ENCODE measurements at regions not wholly inside any gene's neighbourhood (a gene's known extent, or its start where the extent isn't known, plus 50 kb on each side); places are given as distances from the start of the nearest gene placed in this dataset.

DNA sequence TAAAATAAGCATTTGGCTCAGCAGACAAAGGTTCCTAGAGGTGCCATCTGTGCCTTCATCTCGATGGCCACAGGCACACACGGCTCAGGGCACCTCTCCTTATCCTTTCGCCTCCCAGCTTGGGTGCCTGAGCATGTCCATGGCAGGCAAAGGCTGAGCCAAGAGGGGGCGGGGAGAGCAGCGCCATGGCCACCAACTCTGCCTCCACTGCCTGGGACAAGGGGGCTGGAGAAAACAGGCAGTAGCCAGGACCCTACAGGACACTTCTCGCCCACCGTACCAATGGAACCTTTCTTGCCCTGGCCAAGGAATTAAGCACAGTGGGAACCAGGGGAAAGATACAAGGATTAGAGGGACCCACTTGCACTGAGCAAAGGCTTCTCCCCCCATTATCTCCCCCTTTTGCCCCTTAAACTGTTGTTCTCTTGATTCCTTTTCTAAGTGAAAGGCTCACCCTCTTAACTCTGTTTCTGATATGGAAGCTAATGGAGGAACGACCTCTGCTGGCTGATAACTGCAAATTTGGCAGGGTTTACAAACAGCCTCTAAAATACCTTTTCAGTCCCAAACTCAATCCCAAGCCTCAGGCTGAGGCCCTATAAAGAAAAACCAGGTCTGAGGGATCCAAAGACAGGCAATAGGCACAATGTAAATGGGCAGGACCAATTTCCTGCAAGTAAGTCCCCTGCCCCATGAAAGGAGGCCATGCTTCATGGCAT lies 335.2 kb downstream of the ADAM29 start:
- H3K4me1 ChIP-seq (replicated peaks in 1 of 4; ENCODE audit: control insufficient read depth in 3 of 4, insufficient read depth in 4 of 4, low read length in 3 of 4), result no peaks in the 10 kb centered on the region; a peak in 1 of 7 replicates
- H3K27me3 ChIP-seq (replicated peaks in 1 of 4; ENCODE audit: control insufficient read depth in 3 of 4, extremely low read depth in 1 of 4, insufficient read depth in 3 of 4, low read length in 3 of 4), result no peaks in the 10 kb centered on the region
- no peak overlapping the region for H3K18ac ChIP-seq (ENCODE audit: extremely low read depth, low read length)
- no peak overlapping the region for H2BK120ac ChIP-seq (replicated peaks; ENCODE audit: low read depth, low read length)
- no peak overlapping the region for H4K5ac ChIP-seq (ENCODE audit: insufficient read length, low read depth, low read length)
- H3K23ac ChIP-seq (ENCODE audit: insufficient read length), result no peak overlapping the region
- H3K4ac ChIP-seq (replicated peaks; ENCODE audit: insufficient read length, low read depth, low read length), result no peak overlapping the region
- WGBS, 2 experiments (ENCODE audit: extremely low coverage in 1 of 2, insufficient coverage in 1 of 2, insufficient read length in 1 of 2, insufficient replicate concordance in 2 of 2, low coverage in 1 of 2, low lambda C conversion rate in 2 of 2, missing lambda C conversion rate in 1 of 2), result 92% methylated on average over 8 of the region's 8 CpGs; no CpG with 5 or more reads in 1 of the 2 experiments
- no peak overlapping the region for H4K91ac ChIP-seq (replicated peaks; ENCODE audit: insufficient read length, low read length)
- H2BK15ac ChIP-seq (ENCODE audit: low read length), result no peak overlapping the region
- H4K20me1 ChIP-seq (replicated peaks in 1 of 2; ENCODE audit: control insufficient read depth in 1 of 2, insufficient read depth in 2 of 2, low read length in 2 of 2), result no peaks in the 10 kb centered on the region
- ChIA-PET POLR2A (ENCODE audit: partially characterized antibody) (no interaction called here), CTCF (ENCODE audit: partially characterized antibody) (interaction anchor here (0.6 to 2.0 kb wide), 24 partner anchors 9 to 539 kb away, joined by 3 to 7 read pairs (median 3); no protein-coding TSS in a partner anchor)
- no peaks in the 10 kb centered on the region for H3K23me2 ChIP-seq (ENCODE audit: low read depth, low read length)
- peaks cover 3 to 4% of the 10 kb centered on the region in 2 experiments; a peak in 3 of 4 replicates for H3K9me3 ChIP-seq (ENCODE audit: insufficient read depth in 2 of 2, low read depth in 1 of 2, low read length in 1 of 2)
- no peaks in the 10 kb centered on the region for H3K79me1 ChIP-seq (ENCODE audit: low read depth, low read length)
- no peak overlapping the region for H3K14ac ChIP-seq (ENCODE audit: insufficient read length)
- H2BK5ac ChIP-seq (ENCODE audit: low read depth, low read length), result no peak overlapping the region
- no peak overlapping the region for H2AK5ac ChIP-seq (ENCODE audit: low read depth, low read length)
- no peak overlapping the region for H3K27ac ChIP-seq (ENCODE audit: low read depth, low read length)
- no peak overlapping the region for H3K4me3 ChIP-seq (ENCODE audit: extremely low read depth in 1 of 4, insufficient read depth in 2 of 4, low read depth in 3 of 4, low read length in 4 of 4)
- H3K56ac ChIP-seq (replicated peaks; ENCODE audit: insufficient read length, low read depth, low read length), result no peak overlapping the region
- DNase-seq (ENCODE audit: low read depth in 1 of 2, low spot score in 2 of 2) (no peak), FAIRE-seq (no peak)
- no peak overlapping the region for H3K9ac ChIP-seq (replicated peaks in 1 of 4; ENCODE audit: extremely low read depth in 1 of 4, low read depth in 3 of 4, low read length in 3 of 4)
- H4K8ac ChIP-seq (ENCODE audit: extremely low read depth, insufficient read depth, low read length), result no peak overlapping the region
- no peaks in the 10 kb centered on the region for H3K36me3 ChIP-seq (ENCODE audit: control insufficient read depth in 2 of 4, insufficient read depth in 4 of 4, low read length in 3 of 4)
- H2BK12ac ChIP-seq (ENCODE audit: low read depth, low read length), result 0 out of 2 replicates have a peak overlapping the region, but pooled peaks have one; percentile 27
- no peaks in the 10 kb centered on the region for H3K79me2 ChIP-seq (ENCODE audit: control insufficient read depth in 1 of 2, insufficient read depth in 2 of 2, low read length in 2 of 2)
- H2AFZ ChIP-seq (ENCODE audit: low read length), result peak overlapping the region; percentile 79; the same call in 1 of the 2 replicates
- no peak overlapping the region for H3K4me2 ChIP-seq (ENCODE audit: insufficient read depth in 1 of 2, low read depth in 2 of 2, low read length in 2 of 2)
- no peak overlapping the region for H2BK20ac ChIP-seq (ENCODE audit: low read length)
- TF ChIP-seq RAD21 (IDR thresholded peaks at IDR 0.05 in 1 of 2, conservative IDR thresholded peaks at IDR 0.05 in 1 of 2; ENCODE audit: low read depth in 2 of 2, low read length in 2 of 2) (peak; percentile 64 to 70), SAP30 (IDR thresholded peaks at IDR 0.05; ENCODE audit: insufficient read depth, insufficient replicate concordance, low read length) (no peak)
- TF ChIP-seq, protein P1, sequence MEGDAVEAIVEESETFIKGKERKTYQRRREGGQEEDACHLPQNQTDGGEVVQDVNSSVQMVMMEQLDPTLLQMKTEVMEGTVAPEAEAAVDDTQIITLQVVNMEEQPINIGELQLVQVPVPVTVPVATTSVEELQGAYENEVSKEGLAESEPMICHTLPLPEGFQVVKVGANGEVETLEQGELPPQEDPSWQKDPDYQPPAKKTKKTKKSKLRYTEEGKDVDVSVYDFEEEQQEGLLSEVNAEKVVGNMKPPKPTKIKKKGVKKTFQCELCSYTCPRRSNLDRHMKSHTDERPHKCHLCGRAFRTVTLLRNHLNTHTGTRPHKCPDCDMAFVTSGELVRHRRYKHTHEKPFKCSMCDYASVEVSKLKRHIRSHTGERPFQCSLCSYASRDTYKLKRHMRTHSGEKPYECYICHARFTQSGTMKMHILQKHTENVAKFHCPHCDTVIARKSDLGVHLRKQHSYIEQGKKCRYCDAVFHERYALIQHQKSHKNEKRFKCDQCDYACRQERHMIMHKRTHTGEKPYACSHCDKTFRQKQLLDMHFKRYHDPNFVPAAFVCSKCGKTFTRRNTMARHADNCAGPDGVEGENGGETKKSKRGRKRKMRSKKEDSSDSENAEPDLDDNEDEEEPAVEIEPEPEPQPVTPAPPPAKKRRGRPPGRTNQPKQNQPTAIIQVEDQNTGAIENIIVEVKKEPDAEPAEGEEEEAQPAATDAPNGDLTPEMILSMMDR (IDR thresholded peaks at IDR 0.05; ENCODE audit: control extremely low read depth in 1 of 3, insufficient read depth in 1 of 3, low read depth in 1 of 3, low read length in 3 of 3), result peak in 2 of 3 experiments; percentile 38 to 51; a peak in 3 of 4 replicates

Measured in H1 (cell line).